Chondrocyte (in vitro differentiated cells): ENCODE measurements at regions not wholly inside any gene's neighbourhood (a gene's known extent, or its start where the extent isn't known, plus 50 kb on each side); places are given as distances from the start of the nearest gene placed in this dataset.

Source experiments
- DNase-seq: peaks from one replicate; pipeline ENCODE4 v3.0.0; 2021; ENCODE audit warnings: mixed read lengths, low spot score
- H3K27ac Mint-ChIP-seq: one replicate; pipeline ENCODE4 v1.8.0; 2021; ENCODE audit warnings: mild to moderate bottlenecking, moderate library complexity, mixed read lengths; ENCODE audit not compliant: unreplicated experiment
- H3K27me3 Mint-ChIP-seq: 2 replicates; pipeline ENCODE4 v1.8.0; 2021; ENCODE audit warnings: low read depth, mixed read lengths
- H3K36me3 Mint-ChIP-seq: 2 replicates; pipeline ENCODE4 v1.8.0; 2021; ENCODE audit warnings: low read depth, mixed read lengths
- H3K4me1 Mint-ChIP-seq: 2 replicates; pipeline ENCODE4 v1.8.0; 2021; ENCODE audit warnings: low read depth, mild to moderate bottlenecking, mixed read lengths
- H3K4me3 Mint-ChIP-seq: one replicate; pipeline ENCODE4 v1.8.0; 2021; ENCODE audit warnings: mild to moderate bottlenecking, moderate library complexity, mixed read lengths; ENCODE audit not compliant: unreplicated experiment
- H3K9me3 Mint-ChIP-seq: 2 replicates; pipeline ENCODE4 v1.8.0; 2021; ENCODE audit warnings: low read depth, mixed read lengths
- CTCF ChIP-seq: fragments of 200-600 bp; sonication (generic); IDR thresholded peaks from 2 replicates; pipeline ENCODE4 v1.5.0; 2021; ENCODE audit warnings: antibody characterized with exemption, mild to moderate bottlenecking, moderate library complexity

- DNase-seq: no peak
- no peak overlapping the region for H3K27ac Mint-ChIP-seq
- no peaks in the 10 kb centered on the region for H3K27me3 Mint-ChIP-seq
- no peak for TF ChIP-seq CTCF
- H3K4me3 Mint-ChIP-seq: no peak overlapping the region
- H3K36me3 Mint-ChIP-seq: no peaks in the 10 kb centered on the region
- no peaks in the 10 kb centered on the region for H3K4me1 Mint-ChIP-seq
- peaks cover 2% of the 10 kb centered on the region for H3K9me3 Mint-ChIP-seq
Measured at GRCh38 chr14:27190296-27190695, 592.5 kb upstream of the NOVA1 start.

- H3K27me3 Mint-ChIP-seq: no peaks in the 10 kb centered on the region
- DNase-seq: no peak
- no peak overlapping the region for H3K4me3 Mint-ChIP-seq
- H3K4me1 Mint-ChIP-seq: no peaks in the 10 kb centered on the region
- no peaks in the 10 kb centered on the region for H3K36me3 Mint-ChIP-seq
- TF ChIP-seq CTCF: no peak
- peaks cover 4% of the 10 kb centered on the region for H3K9me3 Mint-ChIP-seq
- no peak overlapping the region for H3K27ac Mint-ChIP-seq
Measured at GRCh38 chr14:27199272-27199671, 601.4 kb upstream of the NOVA1 start.

- H3K27me3 Mint-ChIP-seq: no peaks in the 10 kb centered on the region
- no peak for DNase-seq
- H3K9me3 Mint-ChIP-seq: peaks cover 4% of the 10 kb centered on the region
- H3K27ac Mint-ChIP-seq: no peak overlapping the region
- no peaks in the 10 kb centered on the region for H3K36me3 Mint-ChIP-seq
- TF ChIP-seq CTCF: no peak
- H3K4me1 Mint-ChIP-seq: no peaks in the 10 kb centered on the region
- H3K4me3 Mint-ChIP-seq: no peak overlapping the region
Measured at GRCh38 chr14:27205036-27205435, 607.2 kb upstream of the NOVA1 start.

- TF ChIP-seq CTCF: no peak
Measured at GRCh38 chr14:27211741-27212140, 613.9 kb upstream of the NOVA1 start.

GRCh38 chr14:27222671-27223070 is 624.8 kb upstream of the NOVA1 start:
- no peak overlapping the region for H3K4me3 Mint-ChIP-seq
- TF ChIP-seq CTCF: no peak
- H3K4me1 Mint-ChIP-seq: no peaks in the 10 kb centered on the region
- peaks cover 36% of the 10 kb centered on the region for H3K9me3 Mint-ChIP-seq
- H3K27me3 Mint-ChIP-seq: no peaks in the 10 kb centered on the region
- DNase-seq: no peak
- H3K27ac Mint-ChIP-seq: no peak overlapping the region
- no peaks in the 10 kb centered on the region for H3K36me3 Mint-ChIP-seq

More at GRCh38 chr14:27211741-27212140, 613.9 kb upstream of the NOVA1 start:
- no peak for DNase-seq
- Mint-ChIP-seq H3K9me3 (peaks cover 19% of the 10 kb centered on the region), H3K4me1 (no peaks in the 10 kb centered on the region), H3K27ac (no peak overlapping the region), H3K4me3 (no peak overlapping the region), H3K36me3 (no peaks in the 10 kb centered on the region), H3K27me3 (no peaks in the 10 kb centered on the region)
